ENCODE measurements at regions not wholly inside any gene's neighbourhood (a gene's known extent, or its start where the extent isn't known, plus 50 kb on each side); places are given as distances from the start of the nearest gene placed in this dataset.

DNA sequence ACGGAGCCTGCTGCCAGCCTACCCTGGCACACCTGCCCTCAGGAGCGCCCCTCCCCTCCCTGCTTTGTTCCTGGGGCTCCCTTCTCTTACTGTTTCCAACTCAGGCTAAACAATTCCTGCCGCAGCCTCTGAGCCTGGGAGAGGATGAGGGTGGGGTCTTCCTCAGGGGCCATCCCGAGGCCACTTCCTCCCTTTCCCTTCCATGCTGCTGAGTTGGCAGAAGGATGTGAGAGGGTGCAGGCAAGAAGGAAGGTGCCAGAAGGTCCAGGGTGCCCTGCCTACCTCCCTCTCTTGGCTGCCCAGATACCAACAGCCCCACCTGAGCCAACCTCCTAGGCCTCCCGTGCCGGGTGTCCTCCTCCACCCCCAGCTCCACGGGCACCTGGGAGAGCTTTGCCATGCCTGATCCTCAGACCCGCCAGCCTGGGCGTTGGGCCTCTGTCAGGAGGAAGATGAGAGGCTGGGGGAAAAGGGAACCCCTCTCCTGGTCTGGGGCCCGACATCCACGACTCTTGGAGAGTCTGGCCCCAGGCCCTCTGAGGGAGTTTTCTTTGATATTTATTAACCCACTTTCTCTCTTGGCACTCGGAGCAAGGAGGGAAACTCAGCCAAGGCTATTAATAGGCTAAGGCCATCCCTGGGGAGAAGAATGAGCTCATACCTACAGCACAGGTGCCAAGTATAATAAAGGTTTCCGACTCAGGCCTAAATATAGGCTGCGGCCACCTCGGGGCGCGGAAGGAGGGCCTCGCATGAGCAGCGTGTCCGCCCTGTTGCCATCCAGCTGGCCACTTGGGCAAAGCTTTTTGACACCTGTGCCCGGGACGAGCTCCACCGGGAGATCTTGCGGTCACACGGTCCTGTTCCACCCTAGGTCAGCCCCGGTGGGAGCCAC is 232.0 kb downstream of the ENGASE start:
- intact Hi-C loops (cut with micrococcal nuclease): no loop called here
- Histone ChIP-seq H3K9me3 (ENCODE audit: control insufficient read depth in 2 of 3, low read length in 3 of 3) (no peaks in the 10 kb centered on the region), H3K36me3 (ENCODE audit: control insufficient read depth in 2 of 3, insufficient read depth in 3 of 3, low read length in 3 of 3) (no peaks in the 10 kb centered on the region), H3K4me3 (ENCODE audit: low read length) (no peak overlapping the region), H3K27ac (ENCODE audit: low read depth, low read length) (no peak overlapping the region), H3K4me1 (ENCODE audit: control insufficient read depth in 2 of 2, insufficient read depth in 2 of 2, low read length in 2 of 2) (no peaks in the 10 kb centered on the region), H3K27me3 (ENCODE audit: control insufficient read depth in 2 of 2, insufficient read depth in 2 of 2, low read length in 2 of 2) (no peaks in the 10 kb centered on the region)
- DNase-seq: no peak
- ATAC-seq: no peak
- Mint-ChIP-seq H3K36me3 (no peaks in the 10 kb centered on the region), H3K27ac (no peak overlapping the region), H3K27me3 (peaks cover 0 to 52% (median 20%) of the 10 kb centered on the region in 5 donors), H3K4me3 (no peak overlapping the region), H3K9me3 (peaks cover 0 to 3% (median 0%) of the 10 kb centered on the region in 11 donors), H3K4me1 (no peaks in the 10 kb centered on the region)
- ChIA-PET POLR2A (no interaction called here), CTCF (no interaction called here)

DNA sequence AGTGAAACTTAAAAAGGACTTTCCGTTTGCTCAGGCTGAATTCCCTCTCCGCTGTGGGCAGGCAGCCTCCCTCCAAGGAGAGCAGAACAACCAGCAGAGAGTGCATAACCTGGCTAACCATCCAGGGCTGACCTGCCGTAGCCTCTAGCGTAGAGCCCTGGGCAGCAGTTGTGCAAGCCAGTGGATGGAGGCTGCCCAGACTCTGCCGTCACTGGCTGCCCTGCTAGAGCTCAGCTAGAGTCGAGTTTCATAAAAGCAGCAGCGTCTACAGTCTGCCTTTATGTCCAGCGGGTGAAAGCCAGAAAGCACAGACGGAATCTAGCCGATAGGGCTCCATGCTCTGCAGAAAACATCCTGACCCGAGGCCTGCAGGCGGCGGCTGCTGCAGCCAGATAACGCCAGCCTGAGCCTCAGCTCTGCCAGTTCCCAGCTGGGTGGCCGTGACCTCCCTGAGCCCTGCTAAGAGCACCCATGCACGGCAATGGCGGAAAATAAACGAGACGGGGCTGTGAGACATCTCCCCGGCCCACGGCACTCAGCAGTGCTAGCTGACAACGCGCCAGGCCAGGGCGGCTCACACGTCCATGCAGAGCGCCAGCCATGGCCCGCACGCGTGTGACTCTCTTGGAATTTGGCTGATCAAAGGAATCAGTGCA is 231.3 kb downstream of the ENGASE start:
- H3K27me3 ChIP-seq (ENCODE audit: control insufficient read depth in 2 of 2, insufficient read depth in 2 of 2, low read length in 2 of 2): no peaks in the 10 kb centered on the region
- ChIA-PET POLR2A (no interaction called here), CTCF (no interaction called here)
- H3K36me3 ChIP-seq (ENCODE audit: control insufficient read depth in 2 of 3, insufficient read depth in 3 of 3, low read length in 3 of 3): no peaks in the 10 kb centered on the region
- no peak overlapping the region for H3K4me3 ChIP-seq (ENCODE audit: low read length)
- Mint-ChIP-seq H3K27ac (no peak overlapping the region), H3K9me3 (peaks cover 0 to 2% (median 0%) of the 10 kb centered on the region in 11 donors), H3K36me3 (no peaks in the 10 kb centered on the region), H3K4me1 (no peaks in the 10 kb centered on the region), H3K4me3 (no peak overlapping the region), H3K27me3 (peaks cover 0 to 54% (median 15%) of the 10 kb centered on the region in 5 donors)
- no peak for ATAC-seq
- no peaks in the 10 kb centered on the region for H3K4me1 ChIP-seq (ENCODE audit: control insufficient read depth in 2 of 2, insufficient read depth in 2 of 2, low read length in 2 of 2)
- no peaks in the 10 kb centered on the region for H3K9me3 ChIP-seq (ENCODE audit: control insufficient read depth in 2 of 3, low read length in 3 of 3)
- intact Hi-C loops (cut with micrococcal nuclease): no loop called here
- no peak overlapping the region for H3K27ac ChIP-seq (ENCODE audit: low read depth, low read length)
- no peak for DNase-seq

DNA sequence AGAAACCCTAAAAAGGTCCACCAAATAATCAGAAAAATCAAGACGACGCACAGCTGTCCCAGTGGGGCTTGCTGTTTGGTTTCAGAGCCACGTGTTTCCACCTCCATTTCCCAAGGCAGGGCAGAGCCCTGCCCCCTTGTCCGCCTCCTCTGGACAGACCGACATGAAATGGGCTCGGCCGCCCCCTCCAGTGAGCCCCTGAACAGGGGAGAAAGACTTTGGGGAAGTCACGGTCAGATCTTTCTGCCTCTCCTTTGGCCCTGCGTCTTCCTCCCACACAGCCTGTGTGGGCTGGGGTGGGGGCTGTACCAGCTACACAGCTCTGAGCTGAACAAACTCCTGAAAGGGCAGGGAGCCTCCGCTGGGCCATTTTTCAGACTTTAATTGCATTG is 230.7 kb downstream of the ENGASE start:
- ChIA-PET CTCF (no interaction called here), POLR2A (no interaction called here)
- Histone ChIP-seq H3K27ac (ENCODE audit: low read depth, low read length) (no peak overlapping the region), H3K36me3 (ENCODE audit: control insufficient read depth in 2 of 3, insufficient read depth in 3 of 3, low read length in 3 of 3) (no peaks in the 10 kb centered on the region), H3K4me1 (ENCODE audit: control insufficient read depth in 2 of 2, insufficient read depth in 2 of 2, low read length in 2 of 2) (no peaks in the 10 kb centered on the region), H3K27me3 (ENCODE audit: control insufficient read depth in 2 of 2, insufficient read depth in 2 of 2, low read length in 2 of 2) (no peaks in the 10 kb centered on the region), H3K9me3 (ENCODE audit: control insufficient read depth in 2 of 3, low read length in 3 of 3) (no peaks in the 10 kb centered on the region), H3K4me3 (ENCODE audit: low read length) (no peak overlapping the region)
- Mint-ChIP-seq H3K4me3 (no peak overlapping the region), H3K36me3 (no peaks in the 10 kb centered on the region), H3K4me1 (no peaks in the 10 kb centered on the region), H3K27ac (no peak overlapping the region), H3K9me3 (peaks cover 0 to 2% (median 0%) of the 10 kb centered on the region in 11 donors), H3K27me3 (peaks cover 0 to 54% (median 15%) of the 10 kb centered on the region in 5 donors)
- no peak for ATAC-seq
- no peak for DNase-seq
- intact Hi-C loops (cut with micrococcal nuclease): no loop called here

DNA sequence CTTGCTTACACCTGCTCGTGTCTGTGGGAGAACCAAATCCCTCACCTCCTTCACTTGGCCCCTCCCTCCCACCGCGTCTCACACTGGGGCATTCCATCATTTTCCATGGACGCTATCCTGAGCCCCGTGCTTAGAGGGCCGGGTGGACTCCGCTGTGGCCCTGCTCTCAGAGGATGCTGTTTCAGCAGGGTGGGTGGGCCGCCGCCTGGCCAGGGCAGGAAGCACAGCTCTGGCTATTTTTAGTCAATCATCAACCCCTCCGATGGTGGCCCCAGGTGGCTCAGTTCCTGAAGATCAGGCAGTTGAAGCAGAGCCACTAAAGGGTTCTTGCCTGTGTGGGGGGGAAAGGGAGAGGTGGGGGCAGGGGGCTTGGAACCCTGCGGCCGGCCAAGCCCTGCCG is 230.3 kb downstream of the ENGASE start:
- Histone ChIP-seq H3K4me1 (ENCODE audit: control insufficient read depth in 2 of 2, insufficient read depth in 2 of 2, low read length in 2 of 2) (no peaks in the 10 kb centered on the region), H3K36me3 (ENCODE audit: control insufficient read depth in 2 of 3, insufficient read depth in 3 of 3, low read length in 3 of 3) (no peaks in the 10 kb centered on the region), H3K27me3 (ENCODE audit: control insufficient read depth in 2 of 2, insufficient read depth in 2 of 2, low read length in 2 of 2) (no peaks in the 10 kb centered on the region), H3K4me3 (ENCODE audit: low read length) (no peak overlapping the region), H3K27ac (ENCODE audit: low read depth, low read length) (no peak overlapping the region), H3K9me3 (ENCODE audit: control insufficient read depth in 2 of 3, low read length in 3 of 3) (no peaks in the 10 kb centered on the region)
- ChIA-PET POLR2A (no interaction called here), CTCF (no interaction called here)
- H3K27me3 Mint-ChIP-seq: peaks cover 0 to 56% (median 13%) of the 10 kb centered on the region in 5 donors
- DNase-seq (no peak), ATAC-seq (no peak)
- H3K36me3 Mint-ChIP-seq: no peaks in the 10 kb centered on the region
- H3K9me3 Mint-ChIP-seq: peaks cover 0 to 2% (median 0%) of the 10 kb centered on the region in 11 donors
- H3K4me1 Mint-ChIP-seq: no peaks in the 10 kb centered on the region
- H3K4me3 Mint-ChIP-seq: no peak overlapping the region
- intact Hi-C loops (cut with micrococcal nuclease): no loop called here
- no peak overlapping the region for H3K27ac Mint-ChIP-seq

DNA sequence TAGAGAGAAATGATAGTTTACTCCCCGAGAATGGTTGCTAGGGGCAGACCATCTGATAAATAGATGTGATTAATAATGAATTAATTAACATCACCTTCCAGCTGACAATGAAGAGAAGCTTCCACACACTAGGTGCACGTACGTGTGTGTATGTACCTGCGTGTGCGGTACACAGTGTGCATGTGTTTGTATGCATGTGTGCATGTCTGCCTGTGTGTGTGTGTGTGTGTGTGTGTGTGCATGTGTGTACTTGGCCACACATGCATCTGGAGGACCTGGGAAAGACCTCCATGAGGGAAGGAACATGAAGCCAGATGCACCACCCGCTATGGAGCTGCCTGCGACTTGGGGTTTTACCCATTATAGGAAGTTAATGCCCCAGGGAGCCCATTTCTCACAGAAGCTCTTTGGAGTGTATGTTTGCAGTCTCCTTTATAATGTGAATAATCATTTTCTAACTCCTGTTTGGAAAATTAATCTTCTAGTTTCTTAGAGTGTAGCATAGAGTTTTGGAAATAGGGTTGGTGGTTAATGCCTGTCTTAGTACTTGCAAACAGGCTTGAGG is 229.1 kb downstream of the ENGASE start:
- Histone ChIP-seq H3K36me3 (ENCODE audit: control insufficient read depth in 2 of 3, insufficient read depth in 3 of 3, low read length in 3 of 3) (no peaks in the 10 kb centered on the region), H3K4me3 (ENCODE audit: low read length) (no peak overlapping the region), H3K9me3 (ENCODE audit: control insufficient read depth in 2 of 3, low read length in 3 of 3) (no peaks in the 10 kb centered on the region), H3K27ac (ENCODE audit: low read depth, low read length) (no peak overlapping the region), H3K27me3 (ENCODE audit: control insufficient read depth in 2 of 2, insufficient read depth in 2 of 2, low read length in 2 of 2) (no peaks in the 10 kb centered on the region), H3K4me1 (ENCODE audit: control insufficient read depth in 2 of 2, insufficient read depth in 2 of 2, low read length in 2 of 2) (no peaks in the 10 kb centered on the region)
- DNase-seq: no peak
- H3K36me3 Mint-ChIP-seq: no peaks in the 10 kb centered on the region
- ATAC-seq: no peak
- H3K4me3 Mint-ChIP-seq: no peak overlapping the region
- peaks cover 0 to 55% (median 9%) of the 10 kb centered on the region in 5 donors for H3K27me3 Mint-ChIP-seq
- ChIA-PET POLR2A (no interaction called here), CTCF (no interaction called here)
- intact Hi-C loops (cut with micrococcal nuclease): no loop called here
- H3K9me3 Mint-ChIP-seq: peaks cover 0 to 2% (median 0%) of the 10 kb centered on the region in 11 donors
- no peaks in the 10 kb centered on the region for H3K4me1 Mint-ChIP-seq
- H3K27ac Mint-ChIP-seq: no peak overlapping the region

DNA sequence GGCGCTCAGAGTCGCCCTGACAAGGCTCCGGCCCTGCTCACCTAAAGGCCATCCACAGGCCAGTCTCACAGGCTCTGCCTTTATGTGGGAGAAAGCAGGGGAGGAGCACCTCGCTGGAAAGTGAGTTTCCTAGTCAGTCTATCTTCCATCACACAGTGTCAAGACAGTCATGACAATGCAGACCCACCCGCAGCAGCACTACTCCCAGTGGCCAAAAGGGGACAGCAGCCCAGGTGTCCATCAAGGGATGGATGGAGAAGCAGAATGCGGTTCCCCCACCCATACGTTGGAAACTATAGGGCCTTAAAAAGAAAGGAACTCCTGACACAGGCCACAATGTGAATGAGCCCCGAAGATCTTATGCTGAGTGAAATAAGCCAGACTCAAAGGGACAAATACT is 226.8 kb downstream of the ENGASE start:
- no peaks in the 10 kb centered on the region for H3K4me1 ChIP-seq (ENCODE audit: control insufficient read depth in 2 of 2, insufficient read depth in 2 of 2, low read length in 2 of 2)
- POLR2A ChIA-PET: no interaction called here
- ATAC-seq (no peak), DNase-seq (no peak)
- H3K27me3 Mint-ChIP-seq: peaks cover 0 to 57% (median 16%) of the 10 kb centered on the region in 5 donors
- no peaks in the 10 kb centered on the region for H3K9me3 ChIP-seq (ENCODE audit: control insufficient read depth in 2 of 3, low read length in 3 of 3)
- H3K4me3 Mint-ChIP-seq: no peak overlapping the region
- intact Hi-C loops (cut with micrococcal nuclease): no loop called here
- H3K27ac Mint-ChIP-seq: no peak overlapping the region
- H3K9me3 Mint-ChIP-seq: peaks cover 0 to 2% (median 0%) of the 10 kb centered on the region in 11 donors
- no peak overlapping the region for H3K4me3 ChIP-seq (ENCODE audit: low read length)
- CTCF ChIA-PET: no interaction called here
- H3K4me1 Mint-ChIP-seq: no peaks in the 10 kb centered on the region
- H3K36me3 Mint-ChIP-seq: no peaks in the 10 kb centered on the region
- no peak overlapping the region for H3K27ac ChIP-seq (ENCODE audit: low read depth, low read length)
- no peaks in the 10 kb centered on the region for H3K27me3 ChIP-seq (ENCODE audit: control insufficient read depth in 2 of 2, insufficient read depth in 2 of 2, low read length in 2 of 2)
- no peaks in the 10 kb centered on the region for H3K36me3 ChIP-seq (ENCODE audit: control insufficient read depth in 2 of 3, insufficient read depth in 3 of 3, low read length in 3 of 3)

Measured in naive thymus-derived CD4-positive, alpha-beta T cell (primary cell).